Left ventricle myocardium inferior (tissue), 1 donor: ENCODE measurements at regions not wholly inside any gene's neighbourhood (a gene's known extent, or its start where the extent isn't known, plus 50 kb on each side); places are given as distances from the start of the nearest gene placed in this dataset.
A peak's percentile ranks its signal among the peaks of the same experiment; 100 is the strongest.

Experiments
- DNase-seq: peaks from one replicate; pipeline ENCODE4 v3.0.0-alpha.2; 2020
- H3K27ac ChIP-seq: fragments of 200-600 bp; replicated peaks from 2 replicates; pipeline ENCODE4 v1.8.0; 2021
- H3K27me3 ChIP-seq: fragments of 200-600 bp; 2 replicates; pipeline ENCODE4 v1.8.0; 2021; ENCODE audit warnings: low read depth
- H3K36me3 ChIP-seq: fragments of 200-600 bp; 2 replicates; pipeline ENCODE4 v1.8.0; 2021
- H3K4me1 ChIP-seq: fragments of 200-600 bp; 2 replicates; pipeline ENCODE4 v1.8.0; 2021
- H3K4me3 ChIP-seq: fragments of 200-600 bp; 2 replicates; pipeline ENCODE4 v1.8.0; 2021; ENCODE audit warnings: mild to moderate bottlenecking, moderate library complexity
- H3K9me3 ChIP-seq: fragments of 200-600 bp; replicated peaks from 2 replicates; pipeline ENCODE4 v1.8.0; 2021
- CTCF ChIP-seq: fragments of 200-600 bp; IDR thresholded peaks from 2 replicates; pipeline ENCODE4 v1.8.0; 2021; ENCODE audit warnings: antibody characterized with exemption, mild to moderate bottlenecking, borderline replicate concordance
- intact Hi-C: fragments of 100-400 bp; cut with micrococcal nuclease; formaldehyde crosslinking; loops from one replicate; pipeline ENCODE4 v1.11.0; 2022
- donor health status: DM: no; HTN: yes; CAD: no; lungs with severe emphysema.

GRCh38 chr2:56464613-56465012 is 280.8 kb downstream of the CCDC85A start:
- Histone ChIP-seq H3K4me3 (no peak overlapping the region), H3K9me3 (no peaks in the 10 kb centered on the region), H3K27ac (no peak overlapping the region), H3K36me3 (no peaks in the 10 kb centered on the region), H3K4me1 (no peaks in the 10 kb centered on the region), H3K27me3 (no peaks in the 10 kb centered on the region)
- no peak for DNase-seq
- TF ChIP-seq CTCF: no peak
- intact Hi-C loops: no loop called here

GRCh38 chr2:56465491-56465890 is 281.7 kb downstream of the CCDC85A start:
- Histone ChIP-seq H3K36me3 (no peaks in the 10 kb centered on the region), H3K27me3 (no peaks in the 10 kb centered on the region), H3K4me3 (no peak overlapping the region), H3K4me1 (no peaks in the 10 kb centered on the region), H3K9me3 (no peaks in the 10 kb centered on the region), H3K27ac (no peak overlapping the region)
- no peak for TF ChIP-seq CTCF
- intact Hi-C loops: no loop called here
- no peak for DNase-seq

- intact Hi-C loops: no loop called here
- Histone ChIP-seq H3K4me1 (peaks cover 17% of the 10 kb centered on the region), H3K9me3 (no peaks in the 10 kb centered on the region), H3K27me3 (no peaks in the 10 kb centered on the region), H3K4me3 (no peak overlapping the region), H3K36me3 (no peaks in the 10 kb centered on the region), H3K27ac (no peak overlapping the region)
- TF ChIP-seq CTCF: no peak
- DNase-seq: no peak
Observed at GRCh38 chr2:56473524-56473923, 289.7 kb downstream of the CCDC85A start.

- Histone ChIP-seq H3K4me3 (no peak overlapping the region), H3K27me3 (no peaks in the 10 kb centered on the region), H3K27ac (peak overlapping the region; percentile 54), H3K9me3 (no peaks in the 10 kb centered on the region), H3K4me1 (peaks cover 17% of the 10 kb centered on the region), H3K36me3 (no peaks in the 10 kb centered on the region)
- intact Hi-C loops: no loop called here
- no peak for DNase-seq
- no peak for TF ChIP-seq CTCF
Observed at GRCh38 chr2:56474412-56475158, 290.8 kb downstream of the CCDC85A start.

- H3K27ac ChIP-seq: peak overlapping the region; percentile 54
Observed at GRCh38 chr2:56475191-56475590, 291.4 kb downstream of the CCDC85A start.

More at GRCh38 chr2:56475191-56475590, 291.4 kb downstream of the CCDC85A start:
- no peak for DNase-seq
- Histone ChIP-seq H3K4me1 (peaks cover 17% of the 10 kb centered on the region), H3K4me3 (no peak overlapping the region), H3K36me3 (no peaks in the 10 kb centered on the region), H3K9me3 (no peaks in the 10 kb centered on the region), H3K27me3 (no peaks in the 10 kb centered on the region)
- intact Hi-C loops: no loop called here
- TF ChIP-seq CTCF: no peak
